ENCODE measurements at regions not wholly inside any gene's neighbourhood (a gene's known extent, or its start where the extent isn't known, plus 50 kb on each side); places are given as distances from the start of the nearest gene placed in this dataset.

DNA sequence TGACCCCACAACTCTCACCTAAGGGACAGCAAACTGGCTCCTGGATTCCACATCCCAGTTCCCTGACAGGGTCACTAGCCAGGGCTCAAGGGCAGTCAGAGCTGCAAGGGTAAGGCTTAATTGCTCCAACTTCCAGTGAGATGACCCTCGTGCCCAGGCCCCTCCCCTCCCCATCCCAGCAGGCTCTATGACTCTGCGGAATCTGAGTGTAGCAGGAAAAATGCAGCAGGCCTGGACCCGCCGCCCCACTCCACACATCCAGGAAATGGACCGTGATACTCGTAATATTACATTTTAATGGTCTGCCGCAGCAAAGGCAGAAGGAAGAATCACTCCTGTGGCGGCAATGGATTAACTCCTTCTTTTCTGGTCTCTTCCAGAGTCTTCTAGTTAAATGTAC lies 91.7 kb upstream of the CHST15 start:
- no peak for TF ChIP-seq CTCF (IDR thresholded peaks at IDR 0.05)
- TF ChIP-seq, protein P1, sequence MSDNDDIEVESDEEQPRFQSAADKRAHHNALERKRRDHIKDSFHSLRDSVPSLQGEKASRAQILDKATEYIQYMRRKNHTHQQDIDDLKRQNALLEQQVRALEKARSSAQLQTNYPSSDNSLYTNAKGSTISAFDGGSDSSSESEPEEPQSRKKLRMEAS (CRISPR knock-in tag; IDR thresholded peaks at IDR 0.05): no peak
- TF ChIP-seq CBFB (CRISPR knock-in tag; IDR thresholded peaks at IDR 0.05; ENCODE audit: low read depth): no peak
- TF ChIP-seq ZNF281 (CRISPR knock-in tag; IDR thresholded peaks at IDR 0.05): no peak
- TF ChIP-seq ZSCAN18 (CRISPR knock-in tag; IDR thresholded peaks at IDR 0.05): no peak
- TF ChIP-seq SP1 (CRISPR knock-in tag; conservative IDR thresholded peaks at IDR 0.05): no peak
- TF ChIP-seq ATF2 (CRISPR knock-in tag; IDR thresholded peaks at IDR 0.05; ENCODE audit: borderline replicate concordance, low read depth): no peak
- TF ChIP-seq ATF3 (CRISPR knock-in tag; conservative IDR thresholded peaks at IDR 0.05): no peak
- TF ChIP-seq ETV6 (CRISPR knock-in tag; IDR thresholded peaks at IDR 0.05): no peak
- TF ChIP-seq NFYB (CRISPR knock-in tag; conservative IDR thresholded peaks at IDR 0.05; ENCODE audit: low read depth): no peak
- TF ChIP-seq ESRRA (CRISPR knock-in tag; IDR thresholded peaks at IDR 0.05; ENCODE audit: borderline replicate concordance): no peak
- no peak for TF ChIP-seq KAT7 (CRISPR knock-in tag; IDR thresholded peaks at IDR 0.05; ENCODE audit: borderline replicate concordance)
- TF ChIP-seq, protein P2, sequence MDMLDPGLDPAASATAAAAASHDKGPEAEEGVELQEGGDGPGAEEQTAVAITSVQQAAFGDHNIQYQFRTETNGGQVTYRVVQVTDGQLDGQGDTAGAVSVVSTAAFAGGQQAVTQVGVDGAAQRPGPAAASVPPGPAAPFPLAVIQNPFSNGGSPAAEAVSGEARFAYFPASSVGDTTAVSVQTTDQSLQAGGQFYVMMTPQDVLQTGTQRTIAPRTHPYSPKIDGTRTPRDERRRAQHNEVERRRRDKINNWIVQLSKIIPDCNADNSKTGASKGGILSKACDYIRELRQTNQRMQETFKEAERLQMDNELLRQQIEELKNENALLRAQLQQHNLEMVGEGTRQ (CRISPR knock-in tag; IDR thresholded peaks at IDR 0.05): no peak

All from WTC11 (cell line).